K562 (cell line): ENCODE measurements at regions not wholly inside any gene's neighbourhood (a gene's known extent, or its start where the extent isn't known, plus 50 kb on each side); places are given as distances from the start of the nearest gene placed in this dataset.

ENCODE experiments used
- ATAC-seq: fragments of 200-7000 bp; cut with Tn5 transposase; 3 replicates; pipeline ENCODE4 v1.9.1; 2020; ENCODE audit warnings: moderate library complexity
- BruUV-seq: library from RNA; stranded (reverse); fragments of 400-500 nt; replicated peaks from 2 replicates; lab custom pipeline; 2021; lab: Mats Ljungman, UMichigan
- CTCF ChIA-PET: fragments of 300-600 bp; formaldehyde crosslinking; extraction: SDS; loops from one replicate; lab custom pipeline; 2021; ENCODE audit warnings: low intra/inter-chr PET ratio; lab: Yijun Ruan, JAX
- POLR2A ChIA-PET: fragments of 300-600, 350-650 bp; sonication (Branson Sonifier 250); formaldehyde crosslinking; extraction: SDS; loops from one replicate; lab custom pipeline; 2021; ENCODE audit warnings: antibody characterized with exemption, inconsistent platforms; lab: Yijun Ruan, JAX
- DNase-seq, 4 experiments: peaks; one replicate each; pipeline versions ENCODE4 v3.0.0 to v3.0.0-alpha.2; 2011 to 2018; ENCODE audit warnings: low spot score in 3 of 4, mixed read lengths in 3 of 4; ENCODE audit errors: extremely low read depth in 1 of 4
- FAIRE-seq: peaks from 2 replicates; lab custom pipeline; 2011; peaks lifted over from hg19 to GRCh38; lab: Jason Lieb, UNC
- H2AFZ ChIP-seq: 2 replicates; pipeline ENCODE4 v1.6.0; 2011; ENCODE audit warnings: low read depth, low read length, control low read depth, inconsistent platforms
- H3K27ac ChIP-seq: fragments of 200-600 bp; 3 replicates; pipeline ENCODE4 v1.8.0; 2011; ENCODE audit warnings: low read depth, mild to moderate bottlenecking, control low read depth, inconsistent platforms, low read length, moderate library complexity, mixed read lengths; ENCODE audit errors: extremely low read depth
- H3K27me3 ChIP-seq, 2 experiments: fragments of 300-600 bp in 1 of 2; 2 replicates in 1 of 2; 3 replicates in 1 of 2; pipeline versions ENCODE4 v1.6.0 to v1.8.0; 2011; ENCODE audit warnings: inconsistent platforms in 2 of 2, low read length in 2 of 2, mild to moderate bottlenecking in 1 of 2, mixed read lengths in 1 of 2, moderate library complexity in 1 of 2; ENCODE audit not compliant: control insufficient read depth in 2 of 2, insufficient read depth in 2 of 2
- H3K36me3 ChIP-seq: fragments of 300-600 bp; 3 replicates; pipeline ENCODE4 v1.8.0; 2011; ENCODE audit warnings: mild to moderate bottlenecking, low read length, inconsistent platforms; ENCODE audit not compliant: control insufficient read depth, insufficient read depth
- H3K4me1 ChIP-seq, 2 experiments: fragments of 200-600 bp in 1 of 2; replicated peaks in 1 of 2; 2 replicates in 1 of 2; 3 replicates in 1 of 2; pipeline versions ENCODE4 v1.5.1 to v1.8.0; 2011; ENCODE audit warnings: inconsistent platforms in 2 of 2, low read length in 2 of 2, mild to moderate bottlenecking in 1 of 2, mixed read lengths in 1 of 2, moderate library complexity in 1 of 2; ENCODE audit not compliant: control insufficient read depth in 2 of 2, insufficient read depth in 2 of 2
- H3K4me2 ChIP-seq: 2 replicates; pipeline ENCODE4 v1.6.1; 2011; ENCODE audit warnings: low read length, control low read depth, inconsistent platforms, mixed read lengths; ENCODE audit not compliant: insufficient read depth
- H3K4me3 ChIP-seq: fragments of 200-600 bp; sonication (generic), shearing (Covaris generic); 2 replicates; pipeline ENCODE4 v1.5.1; 2016; ENCODE audit warnings: control low read depth, inconsistent platforms
- H3K79me2 ChIP-seq: fragments of 200-600 bp; 3 replicates; pipeline ENCODE4 v1.8.0; 2011; ENCODE audit warnings: low read length, inconsistent platforms; ENCODE audit not compliant: control insufficient read depth, insufficient read depth
- H3K9ac ChIP-seq, 2 experiments: 2 replicates each; pipeline versions ENCODE4 v1.6.0 to v1.6.1; 2011; ENCODE audit warnings: low read depth in 2 of 2, low read length in 2 of 2, control low read depth in 1 of 2, inconsistent platforms in 1 of 2, mild to moderate bottlenecking in 1 of 2, mixed read lengths in 1 of 2; ENCODE audit not compliant: insufficient read depth in 1 of 2
- H3K9me1 ChIP-seq: one replicate; pipeline ENCODE4 v1.6.0; 2011; ENCODE audit warnings: inconsistent platforms, mild to moderate bottlenecking, low read length, moderate library complexity; ENCODE audit not compliant: control insufficient read depth, insufficient read depth
- H3K9me3 ChIP-seq: replicated peaks from 2 replicates; pipeline ENCODE4 v1.5.1; 2011; ENCODE audit warnings: low read depth, low read length, inconsistent platforms; ENCODE audit not compliant: control insufficient read depth, insufficient read depth
- H4K20me1 ChIP-seq: replicated peaks from 2 replicates; pipeline ENCODE4 v1.6.1; 2011; ENCODE audit warnings: low read length, inconsistent platforms, mixed read lengths; ENCODE audit not compliant: control insufficient read depth, insufficient read depth
- CEBPG ChIP-seq, 3 experiments: fragments of 200-800 bp in 1 of 3; sonication (Bioruptor generic) in 1 of 3; sonication (generic) in 1 of 3; formaldehyde crosslinking in 1 of 3; IDR thresholded peaks in 2 of 3; conservative IDR thresholded peaks in 1 of 3; 2 replicates each; pipeline versions ENCODE4 v1.6.1 to v1.8.0; 2016 to 2022; ENCODE audit warnings: missing compliant biosample characterization in 2 of 3, missing genetic modification characterization in 2 of 3, mild to moderate bottlenecking in 1 of 3, missing genetic modification reagents in 1 of 3
- CHD1 ChIP-seq: fragments of 200-600 bp; sonication (generic); IDR thresholded peaks from one replicate; pipeline ENCODE4 v1.6.1; 2012; ENCODE audit warnings: mild to moderate bottlenecking, moderate library complexity, low read length, inconsistent platforms
- COPS2 ChIP-seq: fragments of 450-650 bp; conservative IDR thresholded peaks from 2 replicates; pipeline ENCODE4 v1.6.1; 2016; ENCODE audit warnings: mild to moderate bottlenecking, moderate library complexity
- DPF2 ChIP-seq: fragments of 450-650 bp; IDR thresholded peaks from 2 replicates; pipeline ENCODE4 v1.6.1; 2016
- ERF ChIP-seq: fragments of 450-650 bp; formaldehyde crosslinking; IDR thresholded peaks from 2 replicates; pipeline ENCODE4 v1.4.0; 2020; ENCODE audit warnings: mild to moderate bottlenecking, mixed read lengths
- ILK ChIP-seq: fragments of 450-650 bp; IDR thresholded peaks from 2 replicates; pipeline ENCODE4 v1.6.1; 2016; ENCODE audit warnings: missing genetic modification characterization, low read depth, mild to moderate bottlenecking, missing compliant biosample characterization, moderate library complexity, borderline replicate concordance
- LARP7 ChIP-seq: fragments of 450-650 bp; IDR thresholded peaks from 2 replicates; pipeline ENCODE4 v1.6.1; 2016
- MBD2 ChIP-seq: sonication (generic); IDR thresholded peaks from 2 replicates; pipeline ENCODE4 v1.6.1; 2016; ENCODE audit warnings: low read depth, borderline replicate concordance
- RBM15 ChIP-seq: fragments of 200-400 bp; formaldehyde crosslinking; IDR thresholded peaks from 2 replicates; pipeline ENCODE4 v1.6.1; 2018; ENCODE audit warnings: mild to moderate bottlenecking, low read length, moderate library complexity; ENCODE audit not compliant: insufficient read depth
- SREBF2 ChIP-seq: sonication (generic); formaldehyde crosslinking; IDR thresholded peaks from 2 replicates; pipeline ENCODE4 v1.4.0; 2020; ENCODE audit warnings: mild to moderate bottlenecking, missing genetic modification reagents
- TCF7L2 ChIP-seq: fragments of 150-350 bp; IDR thresholded peaks from 2 replicates; pipeline ENCODE4 v1.6.1; 2016; ENCODE audit warnings: low read depth, mild to moderate bottlenecking, low read length, moderate library complexity
- THRAP3 ChIP-seq: fragments of 450-650 bp; IDR thresholded peaks from 2 replicates; pipeline ENCODE4 v1.6.1; 2016; ENCODE audit warnings: mild to moderate bottlenecking, inconsistent platforms, borderline replicate concordance
- ZC3H4 ChIP-seq: sonication (generic); formaldehyde crosslinking; IDR thresholded peaks from 2 replicates; pipeline ENCODE4 v1.9.0; 2021; ENCODE audit warnings: missing genetic modification reagents, borderline replicate concordance
- ZNF134 ChIP-seq: fragments of 250-450 bp; sonication (Bioruptor Pico); conservative IDR thresholded peaks from 2 replicates; pipeline ENCODE4 v1.4.0; 2020
- ZNF217 ChIP-seq: sonication (generic); formaldehyde crosslinking; IDR thresholded peaks from 2 replicates; pipeline ENCODE4 v1.8.0; 2022; ENCODE audit warnings: mild to moderate bottlenecking, missing genetic modification reagents
- ZNF232 ChIP-seq: sonication (generic); formaldehyde crosslinking; IDR thresholded peaks from 2 replicates; pipeline ENCODE4 v1.8.0; 2022; ENCODE audit warnings: mild to moderate bottlenecking, missing genetic modification reagents
- ZNF41 ChIP-seq: fragments of 250-450 bp; sonication (Bioruptor Pico); conservative IDR thresholded peaks from 2 replicates; pipeline ENCODE4 v1.4.0; 2020; ENCODE audit warnings: mild to moderate bottlenecking
- ZNF584 ChIP-seq: fragments of 200-800 bp; sonication (Bioruptor generic); IDR thresholded peaks from 2 replicates; pipeline ENCODE4 v1.6.1; 2016; ENCODE audit warnings: low read depth, mild to moderate bottlenecking, missing genetic modification characterization, missing compliant biosample characterization
- ZNF77 ChIP-seq: fragments of 250-450 bp; sonication (Bioruptor Pico); IDR thresholded peaks from 2 replicates; pipeline ENCODE4 v1.5.0; 2020
- WGBS: fragments of 100-300 bp; shearing (Covaris generic); methylation state at CpG from one replicate; pipeline ENCODE4 v1.1.6; 2016; ENCODE audit warnings: low coverage, mixed read lengths; ENCODE audit not compliant: insufficient coverage; ENCODE audit errors: missing lambda C conversion rate; 5-methylcytosine and 5-hydroxymethylcytosine counted together
- in situ Hi-C: fragments of 300-500 bp; cut with MboI; formaldehyde crosslinking; loops from 4 replicates; pipeline ENCODE4 v1.15.0; 2018; ENCODE audit warnings: inconsistent platforms, mixed read lengths
- intact Hi-C: fragments of 100-400 bp; cut with micrococcal nuclease; formaldehyde crosslinking; loops from 2 replicates; pipeline ENCODE4 v1.14.2; 2022
- TF ChIP-seq, protein P1 (sequence below): fragments of 450-650 bp; formaldehyde crosslinking; IDR thresholded peaks from 2 replicates; pipeline ENCODE4 v1.4.0; 2020; ENCODE audit warnings: mild to moderate bottlenecking, moderate library complexity
- TF ChIP-seq, protein P2 (sequence below): sonication (generic); formaldehyde crosslinking; IDR thresholded peaks from 2 replicates; pipeline ENCODE4 v1.8.0; 2022; ENCODE audit warnings: mild to moderate bottlenecking, missing genetic modification reagents, borderline replicate concordance

DNA sequence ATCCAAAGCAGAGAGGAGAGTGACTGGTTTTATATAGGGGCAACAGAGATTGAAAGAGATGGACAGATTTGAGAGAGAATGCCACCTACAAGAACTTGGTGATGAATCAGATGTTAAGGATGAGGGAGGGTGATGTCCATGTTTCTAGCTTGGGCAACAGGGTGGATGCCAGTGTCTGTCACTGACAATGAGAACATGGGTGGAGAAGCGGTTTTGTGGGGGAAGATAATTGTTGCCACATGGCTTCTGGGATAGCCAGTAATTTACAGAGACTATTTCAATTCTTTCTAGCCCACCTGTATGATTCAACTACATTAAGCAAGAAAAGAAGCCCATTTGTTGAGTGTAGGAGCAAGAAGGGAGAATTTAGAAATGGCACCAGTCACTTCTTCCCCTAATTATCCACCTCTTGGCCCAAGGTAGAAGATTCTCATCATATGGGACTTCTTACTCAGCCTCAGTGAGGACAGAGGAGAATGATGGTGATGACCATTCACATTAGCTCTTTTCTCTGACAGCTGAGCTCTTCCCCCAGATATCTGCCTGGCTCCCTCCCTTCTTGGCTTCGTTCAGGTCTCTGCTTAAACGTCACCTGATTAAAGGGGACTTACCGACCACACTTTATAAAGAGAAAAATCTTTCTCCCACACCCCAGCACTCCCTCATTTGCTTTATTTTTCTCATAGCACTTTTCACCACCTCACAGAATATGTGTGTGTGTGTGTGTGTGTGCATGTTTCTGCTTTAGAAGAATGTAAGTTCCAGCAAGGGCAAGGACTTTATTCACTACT lies 117.8 kb downstream of the DUSP6 start:
- Histone ChIP-seq H3K36me3 (no peaks in the 10 kb centered on the region), H3K9ac (no peak overlapping the region), H3K9me1 (no peaks in the 10 kb centered on the region), H3K4me2 (no peak overlapping the region), H2AFZ (no peak overlapping the region), H3K4me3 (no peak overlapping the region), H3K79me2 (no peaks in the 10 kb centered on the region), H3K9me3 (no peaks in the 10 kb centered on the region), H3K27me3 (no peaks in the 10 kb centered on the region), H3K27ac (no peak overlapping the region; the same call in 2 of the 3 replicates), H4K20me1 (no peaks in the 10 kb centered on the region), H3K4me1 (no peaks in the 10 kb centered on the region; a peak in 2 of 5 replicates)
- intact Hi-C loops, result no loop called here
- BruUV-seq, result no TSS peak
- FAIRE-seq (no peak), ATAC-seq (no peak), DNase-seq (no peak)
- in situ Hi-C loops, result no loop called here
- WGBS, result 0% methylated on average over 4 of the region's 4 CpGs
- ChIA-PET CTCF (no interaction called here), POLR2A (no interaction called here)
- TF ChIP-seq THRAP3 (no peak), ERF (CRISPR knock-in tag) (0 out of 2 replicates have a peak, but pooled peaks have one; percentile 8), ZC3H4 (CRISPR knock-in tag) (no peak), CEBPG (CRISPR knock-in tag; IDR thresholded peaks at IDR 0.05) (no peak), CEBPG (tag; conservative IDR thresholded peaks at IDR 0.05 in 1 of 2, IDR thresholded peaks at IDR 0.05 in 1 of 2) (no peak; a peak in 1 of 4 replicates), TCF7L2 (no peak), ZNF232 (CRISPR knock-in tag) (no peak), SREBF2 (no peak), DPF2 (no peak), ZNF77 (no peak), ZNF134 (peak; percentile 65), ZNF41 (CRISPR knock-in tag) (no peak), ILK (tag) (no peak), COPS2 (no peak), MBD2 (no peak), LARP7 (no peak), ZNF217 (CRISPR knock-in tag) (no peak), RBM15 (no peak), CHD1 (no peak), ZNF584 (CRISPR knock-in tag) (no peak)
- TF ChIP-seq, protein P1, sequence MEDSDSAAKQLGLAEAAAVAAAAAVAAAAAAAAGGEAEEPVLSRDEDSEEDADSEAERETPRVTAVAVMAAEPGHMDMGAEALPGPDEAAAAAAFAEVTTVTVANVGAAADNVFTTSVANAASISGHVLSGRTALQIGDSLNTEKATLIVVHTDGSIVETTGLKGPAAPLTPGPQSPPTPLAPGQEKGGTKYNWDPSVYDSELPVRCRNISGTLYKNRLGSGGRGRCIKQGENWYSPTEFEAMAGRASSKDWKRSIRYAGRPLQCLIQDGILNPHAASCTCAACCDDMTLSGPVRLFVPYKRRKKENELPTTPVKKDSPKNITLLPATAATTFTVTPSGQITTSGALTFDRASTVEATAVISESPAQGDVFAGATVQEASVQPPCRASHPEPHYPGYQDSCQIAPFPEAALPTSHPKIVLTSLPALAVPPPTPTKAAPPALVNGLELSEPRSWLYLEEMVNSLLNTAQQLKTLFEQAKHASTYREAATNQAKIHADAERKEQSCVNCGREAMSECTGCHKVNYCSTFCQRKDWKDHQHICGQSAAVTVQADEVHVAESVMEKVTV (CRISPR knock-in tag), result no peak
- TF ChIP-seq, protein P2, sequence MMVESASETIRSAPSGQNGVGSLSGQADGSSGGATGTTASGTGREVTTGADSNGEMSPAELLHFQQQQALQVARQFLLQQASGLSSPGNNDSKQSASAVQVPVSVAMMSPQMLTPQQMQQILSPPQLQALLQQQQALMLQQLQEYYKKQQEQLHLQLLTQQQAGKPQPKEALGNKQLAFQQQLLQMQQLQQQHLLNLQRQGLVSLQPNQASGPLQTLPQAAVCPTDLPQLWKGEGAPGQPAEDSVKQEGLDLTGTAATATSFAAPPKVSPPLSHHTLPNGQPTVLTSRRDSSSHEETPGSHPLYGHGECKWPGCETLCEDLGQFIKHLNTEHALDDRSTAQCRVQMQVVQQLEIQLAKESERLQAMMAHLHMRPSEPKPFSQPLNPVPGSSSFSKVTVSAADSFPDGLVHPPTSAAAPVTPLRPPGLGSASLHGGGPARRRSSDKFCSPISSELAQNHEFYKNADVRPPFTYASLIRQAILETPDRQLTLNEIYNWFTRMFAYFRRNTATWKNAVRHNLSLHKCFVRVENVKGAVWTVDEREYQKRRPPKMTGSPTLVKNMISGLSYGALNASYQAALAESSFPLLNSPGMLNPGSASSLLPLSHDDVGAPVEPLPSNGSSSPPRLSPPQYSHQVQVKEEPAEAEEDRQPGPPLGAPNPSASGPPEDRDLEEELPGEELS (CRISPR knock-in tag), result no peak
